ENCODE measurements at regions not wholly inside any gene's neighbourhood (a gene's known extent, or its start where the extent isn't known, plus 50 kb on each side); places are given as distances from the start of the nearest gene placed in this dataset.
"Not testable (repeated sequence)": the region's sequence is repeated elsewhere in the genome, so short reads cannot be mapped to it uniquely, and the experiment has no call there.

DNA sequence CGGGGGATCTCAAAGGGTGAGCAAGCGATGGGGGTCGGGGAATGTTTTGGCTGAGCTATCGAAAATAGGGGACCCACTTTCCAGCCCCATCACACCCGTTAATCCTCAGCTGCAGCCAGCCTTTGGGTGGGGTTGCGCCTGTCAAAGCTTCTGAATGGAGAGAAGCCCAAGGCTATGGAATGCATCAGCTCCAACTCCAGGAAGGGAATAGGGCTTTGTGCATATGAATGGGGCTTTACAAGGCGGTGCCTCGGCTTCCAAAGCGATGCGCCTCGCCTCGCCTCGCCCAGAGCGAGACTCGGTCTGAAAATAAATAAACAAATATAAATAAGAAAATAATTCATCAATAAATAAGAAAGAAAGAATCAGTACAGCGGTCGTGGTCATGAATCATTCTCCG is 751.4 kb upstream of the DEFB115 start:
- Histone ChIP-seq H3K4me2 (ENCODE audit: low read length) (no peak overlapping the region), H3K9ac (ENCODE audit: low read length) (no peak overlapping the region), H3K36me3 (ENCODE audit: insufficient read depth, low read length) (no peaks in the 10 kb centered on the region), H3K9me3 (ENCODE audit: low read length) (no peaks in the 10 kb centered on the region), H4K20me1 (ENCODE audit: insufficient read depth, low read length) (no peaks in the 10 kb centered on the region), H3K4me1 (ENCODE audit: insufficient read depth, low read length, severe bottlenecking) (peaks cover 4% of the 10 kb centered on the region), H3K27ac (ENCODE audit: low read depth, low read length, poor library complexity, severe bottlenecking) (no peak overlapping the region), H2AFZ (ENCODE audit: low read length) (no peak overlapping the region), H3K27me3 (ENCODE audit: insufficient read depth, low read length) (no peaks in the 10 kb centered on the region), H3K4me3 (ENCODE audit: low read depth, low read length, poor library complexity, severe bottlenecking) (no peak overlapping the region), H3F3A (ENCODE audit: insufficient read depth, low read length) (no peaks in the 10 kb centered on the region), H3K79me2 (ENCODE audit: insufficient read depth, low read length) (no peaks in the 10 kb centered on the region), H3K9me2 (ENCODE audit: low read depth, low read length) (no peaks in the 10 kb centered on the region)
- no peak for TF ChIP-seq EZH2 (IDR thresholded peaks at IDR 0.05; ENCODE audit: borderline replicate concordance, low read length)
- TF ChIP-seq, protein P1, sequence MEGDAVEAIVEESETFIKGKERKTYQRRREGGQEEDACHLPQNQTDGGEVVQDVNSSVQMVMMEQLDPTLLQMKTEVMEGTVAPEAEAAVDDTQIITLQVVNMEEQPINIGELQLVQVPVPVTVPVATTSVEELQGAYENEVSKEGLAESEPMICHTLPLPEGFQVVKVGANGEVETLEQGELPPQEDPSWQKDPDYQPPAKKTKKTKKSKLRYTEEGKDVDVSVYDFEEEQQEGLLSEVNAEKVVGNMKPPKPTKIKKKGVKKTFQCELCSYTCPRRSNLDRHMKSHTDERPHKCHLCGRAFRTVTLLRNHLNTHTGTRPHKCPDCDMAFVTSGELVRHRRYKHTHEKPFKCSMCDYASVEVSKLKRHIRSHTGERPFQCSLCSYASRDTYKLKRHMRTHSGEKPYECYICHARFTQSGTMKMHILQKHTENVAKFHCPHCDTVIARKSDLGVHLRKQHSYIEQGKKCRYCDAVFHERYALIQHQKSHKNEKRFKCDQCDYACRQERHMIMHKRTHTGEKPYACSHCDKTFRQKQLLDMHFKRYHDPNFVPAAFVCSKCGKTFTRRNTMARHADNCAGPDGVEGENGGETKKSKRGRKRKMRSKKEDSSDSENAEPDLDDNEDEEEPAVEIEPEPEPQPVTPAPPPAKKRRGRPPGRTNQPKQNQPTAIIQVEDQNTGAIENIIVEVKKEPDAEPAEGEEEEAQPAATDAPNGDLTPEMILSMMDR (IDR thresholded peaks at IDR 0.05; ENCODE audit: low read length) = no peak

DNA sequence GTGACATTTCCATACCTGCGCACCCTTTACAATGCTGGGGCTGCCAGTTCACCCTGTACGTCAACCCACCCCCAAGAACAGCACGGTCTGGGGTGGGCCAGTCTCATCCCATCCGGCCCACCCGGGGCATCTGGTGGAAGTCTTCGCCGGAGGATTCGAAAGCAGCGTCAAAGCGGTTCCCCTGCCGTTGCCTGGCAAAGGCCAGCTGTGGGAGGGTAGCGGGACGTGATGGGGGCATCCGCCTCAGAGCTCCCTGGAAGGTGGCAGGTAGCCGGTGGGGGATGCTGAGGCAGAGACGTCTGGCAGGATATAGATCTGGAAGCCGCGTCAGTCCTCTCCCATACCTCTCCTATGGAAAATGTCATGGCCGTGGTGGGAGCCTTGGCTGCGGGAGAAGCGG is 749.1 kb upstream of the DEFB115 start:
- H3K36me3 ChIP-seq (ENCODE audit: insufficient read depth, low read length); H3K4me2 ChIP-seq (ENCODE audit: low read length); H3K9ac ChIP-seq (ENCODE audit: low read length); H3K4me3 ChIP-seq (ENCODE audit: low read depth, low read length, poor library complexity, severe bottlenecking); H4K20me1 ChIP-seq (ENCODE audit: insufficient read depth, low read length); H3F3A ChIP-seq (ENCODE audit: insufficient read depth, low read length); H2AFZ ChIP-seq (ENCODE audit: low read length); H3K9me3 ChIP-seq (ENCODE audit: low read length); H3K27me3 ChIP-seq (ENCODE audit: insufficient read depth, low read length); H3K79me2 ChIP-seq (ENCODE audit: insufficient read depth, low read length); H3K27ac ChIP-seq (ENCODE audit: low read depth, low read length, poor library complexity, severe bottlenecking); H3K4me1 ChIP-seq (ENCODE audit: insufficient read depth, low read length, severe bottlenecking); H3K9me2 ChIP-seq (ENCODE audit: low read depth, low read length): not testable (repeated sequence)

DNA sequence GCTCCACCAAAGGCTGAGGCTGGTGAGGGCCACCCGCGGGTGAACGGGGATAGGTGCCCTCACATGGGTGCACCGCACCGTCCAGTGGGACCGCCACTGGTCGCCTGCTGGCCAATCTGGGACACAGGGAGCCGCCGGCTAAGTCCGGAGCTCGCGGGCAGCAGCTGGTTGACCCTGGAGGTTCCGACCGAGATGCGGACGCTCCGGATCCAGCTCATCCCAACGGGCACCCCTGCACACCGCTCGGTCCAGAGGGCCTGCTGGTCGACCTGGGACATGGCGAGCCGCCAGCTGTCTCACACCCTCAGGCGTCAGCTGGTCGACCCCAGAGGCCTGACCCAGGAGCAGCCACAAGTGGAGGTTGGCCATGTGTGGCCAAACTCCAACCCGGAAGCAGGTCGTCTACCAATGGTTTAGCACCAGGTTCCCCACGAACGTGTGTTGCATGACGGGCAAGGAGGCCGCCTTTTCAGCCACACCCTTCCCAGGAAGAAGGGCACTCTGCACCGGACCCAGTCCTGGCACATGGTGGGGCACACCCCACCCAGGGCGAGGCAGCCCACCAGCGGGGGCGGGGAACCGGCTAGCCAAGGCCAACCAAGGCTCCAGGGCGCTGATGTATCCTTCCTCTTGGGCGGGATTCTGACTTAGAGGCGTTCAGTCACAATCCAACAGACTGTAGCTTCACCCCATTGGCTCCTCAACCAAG is 746.0 kb upstream of the DEFB115 start:
- H3F3A ChIP-seq (ENCODE audit: insufficient read depth, low read length) = no peaks in the 10 kb centered on the region
- H2AFZ ChIP-seq (ENCODE audit: low read length) = no peak overlapping the region
- H3K4me2 ChIP-seq (ENCODE audit: low read length) = no peak overlapping the region
- H3K36me3 ChIP-seq (ENCODE audit: insufficient read depth, low read length) = no peaks in the 10 kb centered on the region
- H3K27ac ChIP-seq (ENCODE audit: low read depth, low read length, poor library complexity, severe bottlenecking) = no peak overlapping the region
- no peak overlapping the region for H3K4me3 ChIP-seq (ENCODE audit: low read depth, low read length, poor library complexity, severe bottlenecking)
- H3K9me2 ChIP-seq (ENCODE audit: low read depth, low read length) = no peaks in the 10 kb centered on the region
- no peaks in the 10 kb centered on the region for H3K27me3 ChIP-seq (ENCODE audit: insufficient read depth, low read length)
- no peaks in the 10 kb centered on the region for H3K4me1 ChIP-seq (ENCODE audit: insufficient read depth, low read length, severe bottlenecking)
- no peaks in the 10 kb centered on the region for H3K9me3 ChIP-seq (ENCODE audit: low read length)
- H3K9ac ChIP-seq (ENCODE audit: low read length) = no peak overlapping the region
- H4K20me1 ChIP-seq (ENCODE audit: insufficient read depth, low read length) = no peaks in the 10 kb centered on the region
- TF ChIP-seq, protein P1 (IDR thresholded peaks at IDR 0.05; ENCODE audit: low read length) = no peak
- no peak for TF ChIP-seq EZH2 (IDR thresholded peaks at IDR 0.05; ENCODE audit: borderline replicate concordance, low read length)
- no peaks in the 10 kb centered on the region for H3K79me2 ChIP-seq (ENCODE audit: insufficient read depth, low read length)

DNA sequence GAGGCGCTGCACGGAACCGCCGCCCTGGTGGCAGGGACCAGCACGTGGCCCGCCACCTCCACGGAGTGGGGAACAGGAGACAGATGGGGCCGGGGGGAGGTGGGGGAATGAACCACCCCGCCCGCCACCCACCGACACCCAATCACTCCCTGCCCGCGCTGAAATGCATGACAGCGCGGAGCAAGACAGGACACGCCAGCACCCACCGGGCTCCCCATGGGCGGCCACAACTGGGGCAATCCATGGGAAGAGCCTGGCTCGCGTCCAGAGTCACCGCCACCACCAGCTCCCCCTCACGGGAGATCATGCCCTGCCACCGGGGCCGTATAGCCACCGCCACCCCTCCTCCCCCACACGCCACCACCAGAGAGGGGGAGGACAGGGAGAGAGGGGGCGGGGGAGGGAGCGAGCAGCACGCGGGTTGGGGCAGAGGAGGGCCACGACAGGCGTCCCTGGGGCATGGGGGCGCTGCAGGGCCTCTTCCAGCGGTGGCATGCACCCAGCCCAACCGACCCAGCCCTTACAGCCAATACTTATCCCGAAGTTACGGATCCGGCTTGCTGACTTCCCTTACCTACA is 744.3 kb upstream of the DEFB115 start:
- no peak overlapping the region for H2AFZ ChIP-seq (ENCODE audit: low read length)
- no peaks in the 10 kb centered on the region for H3F3A ChIP-seq (ENCODE audit: insufficient read depth, low read length)
- TF ChIP-seq, protein P1 (IDR thresholded peaks at IDR 0.05; ENCODE audit: low read length) = no peak
- no peak for TF ChIP-seq EZH2 (IDR thresholded peaks at IDR 0.05; ENCODE audit: borderline replicate concordance, low read length)
- H3K27me3 ChIP-seq (ENCODE audit: insufficient read depth, low read length) = no peaks in the 10 kb centered on the region
- no peak overlapping the region for H3K9ac ChIP-seq (ENCODE audit: low read length)
- no peaks in the 10 kb centered on the region for H3K9me3 ChIP-seq (ENCODE audit: low read length)
- H3K79me2 ChIP-seq (ENCODE audit: insufficient read depth, low read length) = no peaks in the 10 kb centered on the region
- H4K20me1 ChIP-seq (ENCODE audit: insufficient read depth, low read length) = no peaks in the 10 kb centered on the region
- H3K9me2 ChIP-seq (ENCODE audit: low read depth, low read length) = no peaks in the 10 kb centered on the region
- H3K4me3 ChIP-seq (ENCODE audit: low read depth, low read length, poor library complexity, severe bottlenecking) = no peak overlapping the region
- no peaks in the 10 kb centered on the region for H3K36me3 ChIP-seq (ENCODE audit: insufficient read depth, low read length)
- H3K4me2 ChIP-seq (ENCODE audit: low read length) = no peak overlapping the region
- H3K27ac ChIP-seq (ENCODE audit: low read depth, low read length, poor library complexity, severe bottlenecking) = no peak overlapping the region
- no peaks in the 10 kb centered on the region for H3K4me1 ChIP-seq (ENCODE audit: insufficient read depth, low read length, severe bottlenecking)

DNA sequence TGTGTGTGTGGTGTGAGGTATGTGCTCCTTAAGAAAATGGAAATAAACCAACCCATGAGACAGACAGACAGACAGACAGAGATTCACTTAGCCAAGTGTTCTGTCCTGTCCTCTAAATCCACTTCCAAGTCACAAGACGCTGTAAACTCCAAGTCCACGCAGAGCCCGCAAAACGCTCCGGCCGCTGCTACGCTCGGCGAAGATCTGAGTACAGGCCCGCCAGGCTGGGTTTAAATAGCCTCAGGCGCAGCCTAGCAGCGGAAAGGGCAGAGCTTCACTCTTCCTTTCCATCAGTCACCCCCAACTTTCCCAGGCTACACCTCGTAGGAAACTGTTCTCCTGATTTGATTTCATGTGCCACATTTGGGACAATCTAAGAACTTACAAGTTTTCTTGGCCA is 741.5 kb upstream of the DEFB115 start:
- H3K9me3 ChIP-seq (ENCODE audit: low read length); H3K9ac ChIP-seq (ENCODE audit: low read length); H2AFZ ChIP-seq (ENCODE audit: low read length); H3K9me2 ChIP-seq (ENCODE audit: low read depth, low read length); H4K20me1 ChIP-seq (ENCODE audit: insufficient read depth, low read length); H3K27ac ChIP-seq (ENCODE audit: low read depth, low read length, poor library complexity, severe bottlenecking); H3K79me2 ChIP-seq (ENCODE audit: insufficient read depth, low read length); H3K36me3 ChIP-seq (ENCODE audit: insufficient read depth, low read length); H3K4me2 ChIP-seq (ENCODE audit: low read length); H3K27me3 ChIP-seq (ENCODE audit: insufficient read depth, low read length); H3K4me3 ChIP-seq (ENCODE audit: low read depth, low read length, poor library complexity, severe bottlenecking); H3K4me1 ChIP-seq (ENCODE audit: insufficient read depth, low read length, severe bottlenecking); H3F3A ChIP-seq (ENCODE audit: insufficient read depth, low read length): not testable (repeated sequence)
